ENCODE measurements at regions not wholly inside any gene's neighbourhood (a gene's known extent, or its start where the extent isn't known, plus 50 kb on each side); places are given as distances from the start of the nearest gene placed in this dataset.

GRCh38 chr15:69782139-69782658 lies 315.5 kb downstream of the TLE3 start:
- TF ChIP-seq FOXA1 (IDR thresholded peaks at IDR 0.05) (no peak), REST (IDR thresholded peaks at IDR 0.05) (no peak), HNF4A (conservative IDR thresholded peaks at IDR 0.05) (no peak)
- Histone ChIP-seq H3K36me3 (ENCODE audit: control insufficient read depth in 4 of 4, insufficient read depth in 3 of 4, low read depth in 1 of 4, low read length in 3 of 4) (no peaks in the 10 kb centered on the region), H3K27me3 (ENCODE audit: control insufficient read depth in 4 of 4, insufficient read depth in 4 of 4, low read length in 3 of 4) (peaks cover 0 to 4% (median 0%) of the 10 kb centered on the region in 4 donors), H3K9ac (ENCODE audit: low read depth in 1 of 2, low read length in 2 of 2) (no peak overlapping the region), H3K4me1 (ENCODE audit: control insufficient read depth in 4 of 4, insufficient read depth in 4 of 4, low read length in 3 of 4) (no peaks in the 10 kb centered on the region), H3K27ac (ENCODE audit: low read depth in 1 of 2, low read length in 2 of 2) (no peak overlapping the region), H3K4me3 (ENCODE audit: low read depth in 1 of 3, low read length in 3 of 3) (no peak overlapping the region), H3K9me3 (ENCODE audit: control insufficient read depth in 4 of 4, low read length in 3 of 4) (no peaks in the 10 kb centered on the region)
- no peak for DNase-seq (ENCODE audit: low spot score)
- WGBS: 77% methylated on average over 1 of the region's 1 CpG

GRCh38 chr15:69782809-69783208 lies 314.9 kb downstream of the TLE3 start:
- no peak overlapping the region for H3K4me3 ChIP-seq (ENCODE audit: low read depth in 1 of 3, low read length in 3 of 3)
- H3K27ac ChIP-seq (ENCODE audit: low read depth in 1 of 2, low read length in 2 of 2): no peak overlapping the region
- peaks cover 0 to 4% (median 0%) of the 10 kb centered on the region in 4 donors for H3K27me3 ChIP-seq (ENCODE audit: control insufficient read depth in 4 of 4, insufficient read depth in 4 of 4, low read length in 3 of 4)
- H3K4me1 ChIP-seq (ENCODE audit: control insufficient read depth in 4 of 4, insufficient read depth in 4 of 4, low read length in 3 of 4): no peaks in the 10 kb centered on the region
- peak; percentile 13 for DNase-seq (ENCODE audit: low spot score)
- no peak for TF ChIP-seq JUND (IDR thresholded peaks at IDR 0.05)
- TF ChIP-seq TAF1 (conservative IDR thresholded peaks at IDR 0.05): no peak
- TF ChIP-seq RXRA (IDR thresholded peaks at IDR 0.05): no peak
- no peak for TF ChIP-seq YY1 (IDR thresholded peaks at IDR 0.05)
- no peak for TF ChIP-seq ZBTB33 (IDR thresholded peaks at IDR 0.05)
- no peak for TF ChIP-seq NR2F2 (IDR thresholded peaks at IDR 0.05)
- no peak overlapping the region for H3K9ac ChIP-seq (ENCODE audit: low read depth in 1 of 2, low read length in 2 of 2)
- 32% methylated on average over 5 of the region's 5 CpGs for WGBS
- no peaks in the 10 kb centered on the region for H3K9me3 ChIP-seq (ENCODE audit: control insufficient read depth in 4 of 4, low read length in 3 of 4)
- H3K36me3 ChIP-seq (ENCODE audit: control insufficient read depth in 4 of 4, insufficient read depth in 3 of 4, low read depth in 1 of 4, low read length in 3 of 4): no peaks in the 10 kb centered on the region

GRCh38 chr15:69783211-69783610 lies 314.5 kb downstream of the TLE3 start:
- TF ChIP-seq RAD21 (IDR thresholded peaks at IDR 0.05) (no peak), JUND (IDR thresholded peaks at IDR 0.05) (no peak), NR2F2 (IDR thresholded peaks at IDR 0.05) (no peak), ATF3 (IDR thresholded peaks at IDR 0.05) (no peak), HNF4G (IDR thresholded peaks at IDR 0.05) (no peak), FOXA1 (IDR thresholded peaks at IDR 0.05) (no peak), FOXA2 (IDR thresholded peaks at IDR 0.05) (no peak), TAF1 (conservative IDR thresholded peaks at IDR 0.05) (no peak), GABPA (IDR thresholded peaks at IDR 0.05 in 1 of 2, conservative IDR thresholded peaks at IDR 0.05 in 1 of 2) (no peak), RXRA (IDR thresholded peaks at IDR 0.05) (no peak), YY1 (IDR thresholded peaks at IDR 0.05) (no peak), REST (IDR thresholded peaks at IDR 0.05) (no peak), MAX (IDR thresholded peaks at IDR 0.05) (no peak)
- Histone ChIP-seq H3K27ac (ENCODE audit: low read depth in 1 of 2, low read length in 2 of 2) (no peak overlapping the region), H3K36me3 (ENCODE audit: control insufficient read depth in 4 of 4, insufficient read depth in 3 of 4, low read depth in 1 of 4, low read length in 3 of 4) (no peaks in the 10 kb centered on the region), H3K27me3 (ENCODE audit: control insufficient read depth in 4 of 4, insufficient read depth in 4 of 4, low read length in 3 of 4) (peaks cover 0 to 4% (median 0%) of the 10 kb centered on the region in 4 donors), H3K9ac (ENCODE audit: low read depth in 1 of 2, low read length in 2 of 2) (no peak overlapping the region), H3K4me3 (ENCODE audit: low read depth in 1 of 3, low read length in 3 of 3) (no peak overlapping the region), H3K9me3 (ENCODE audit: control insufficient read depth in 4 of 4, low read length in 3 of 4) (no peaks in the 10 kb centered on the region), H3K4me1 (ENCODE audit: control insufficient read depth in 4 of 4, insufficient read depth in 4 of 4, low read length in 3 of 4) (no peaks in the 10 kb centered on the region)
- peak; percentile 13 for DNase-seq (ENCODE audit: low spot score)
- 84% methylated on average over 9 of the region's 9 CpGs for WGBS

Measured in liver (tissue), 7 donors.